ENCODE measurements at regions not wholly inside any gene's neighbourhood (a gene's known extent, or its start where the extent isn't known, plus 50 kb on each side); places are given as distances from the start of the nearest gene placed in this dataset.

DNA sequence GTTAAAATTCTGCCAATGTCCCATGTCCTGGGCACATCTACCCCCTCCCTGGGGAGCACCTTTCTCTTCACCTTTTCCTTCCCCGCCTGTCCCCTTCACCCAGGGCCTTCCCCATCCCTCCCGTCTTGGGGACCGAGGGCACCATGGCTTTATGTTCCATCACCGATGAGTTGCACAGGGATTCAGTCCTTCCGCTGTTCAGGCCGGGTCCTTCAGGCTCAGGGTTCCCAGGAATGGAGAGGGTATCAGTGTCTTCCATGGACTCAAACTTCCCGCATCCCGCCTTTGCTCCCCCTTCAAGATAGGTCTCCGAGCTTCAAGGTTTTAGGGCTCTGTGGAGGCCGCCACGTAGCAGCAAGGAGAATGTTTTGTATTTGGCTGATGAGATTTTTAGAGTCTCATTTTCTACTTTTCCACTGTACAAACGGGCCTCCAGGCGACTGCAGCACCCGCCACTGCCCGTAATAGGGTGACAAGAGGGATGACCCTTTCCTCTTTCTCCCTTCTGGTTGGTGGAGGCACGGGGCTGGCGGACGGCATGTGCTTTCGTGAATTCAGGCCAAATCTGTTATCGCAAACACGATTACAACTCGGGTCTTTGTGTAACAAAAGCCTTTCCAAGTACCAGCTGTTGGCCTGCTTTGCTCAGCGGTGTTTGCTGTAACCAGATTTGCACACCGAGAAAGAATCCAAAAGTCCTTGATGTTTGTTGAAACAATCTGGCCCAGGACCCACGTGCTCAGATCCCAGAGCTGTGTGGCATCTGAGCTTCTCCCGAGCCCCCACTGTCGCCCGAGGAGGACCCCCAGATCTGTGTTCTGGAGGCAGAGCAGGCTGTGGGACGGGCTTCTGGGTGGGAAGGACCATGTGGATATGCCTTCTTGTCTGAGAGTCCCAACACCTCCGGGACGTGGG lies 236.3 kb downstream of the SEC14L1 start:
- H3K4me3 Mint-ChIP-seq (ENCODE audit: unreplicated experiment), result peak overlapping the region; percentile 96
- H3K27ac Mint-ChIP-seq (ENCODE audit: unreplicated experiment), result peak overlapping the region; percentile 90
- H3K4me1 Mint-ChIP-seq (ENCODE audit: unreplicated experiment), result peaks cover 78% of the 10 kb centered on the region
- no peaks in the 10 kb centered on the region for H3K36me3 Mint-ChIP-seq (ENCODE audit: unreplicated experiment)
- H3K27me3 Mint-ChIP-seq (ENCODE audit: unreplicated experiment), result no peaks in the 10 kb centered on the region
- DNase-seq (ENCODE audit: extremely low spot score, unreplicated experiment), result no peak
- H3K9me3 Mint-ChIP-seq (ENCODE audit: unreplicated experiment), result no peaks in the 10 kb centered on the region
- TF ChIP-seq, protein P1, sequence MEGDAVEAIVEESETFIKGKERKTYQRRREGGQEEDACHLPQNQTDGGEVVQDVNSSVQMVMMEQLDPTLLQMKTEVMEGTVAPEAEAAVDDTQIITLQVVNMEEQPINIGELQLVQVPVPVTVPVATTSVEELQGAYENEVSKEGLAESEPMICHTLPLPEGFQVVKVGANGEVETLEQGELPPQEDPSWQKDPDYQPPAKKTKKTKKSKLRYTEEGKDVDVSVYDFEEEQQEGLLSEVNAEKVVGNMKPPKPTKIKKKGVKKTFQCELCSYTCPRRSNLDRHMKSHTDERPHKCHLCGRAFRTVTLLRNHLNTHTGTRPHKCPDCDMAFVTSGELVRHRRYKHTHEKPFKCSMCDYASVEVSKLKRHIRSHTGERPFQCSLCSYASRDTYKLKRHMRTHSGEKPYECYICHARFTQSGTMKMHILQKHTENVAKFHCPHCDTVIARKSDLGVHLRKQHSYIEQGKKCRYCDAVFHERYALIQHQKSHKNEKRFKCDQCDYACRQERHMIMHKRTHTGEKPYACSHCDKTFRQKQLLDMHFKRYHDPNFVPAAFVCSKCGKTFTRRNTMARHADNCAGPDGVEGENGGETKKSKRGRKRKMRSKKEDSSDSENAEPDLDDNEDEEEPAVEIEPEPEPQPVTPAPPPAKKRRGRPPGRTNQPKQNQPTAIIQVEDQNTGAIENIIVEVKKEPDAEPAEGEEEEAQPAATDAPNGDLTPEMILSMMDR (IDR thresholded peaks at IDR 0.05), result no peak

DNA sequence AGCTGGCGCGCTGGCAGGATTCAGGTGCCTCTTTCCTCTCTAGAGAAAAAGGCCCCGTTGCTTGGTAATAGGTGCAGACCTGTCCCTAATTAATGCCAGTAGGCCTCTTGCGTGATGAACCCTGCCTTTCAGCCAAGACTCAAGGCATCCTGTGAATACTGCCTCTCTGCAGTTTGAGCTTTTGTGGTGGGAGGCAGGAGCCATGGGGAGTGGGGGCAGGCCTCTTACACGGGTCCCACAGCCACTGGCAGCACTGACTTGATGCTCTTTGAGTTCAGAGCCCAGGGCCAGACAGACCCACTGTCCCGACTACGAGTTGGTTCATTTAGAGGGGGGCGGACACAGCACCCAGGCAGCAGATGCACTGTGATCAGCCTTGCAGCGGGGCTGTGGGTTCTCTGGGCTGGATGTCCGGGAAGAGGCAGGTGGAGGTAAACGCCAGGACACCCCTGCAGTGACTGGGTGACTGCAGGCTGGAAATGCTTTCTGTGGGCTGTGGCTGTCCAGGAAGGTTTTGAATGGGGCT lies 237.0 kb downstream of the SEC14L1 start:
- Mint-ChIP-seq H3K4me3 (ENCODE audit: unreplicated experiment) (no peak overlapping the region), H3K9me3 (ENCODE audit: unreplicated experiment) (no peaks in the 10 kb centered on the region), H3K27ac (ENCODE audit: unreplicated experiment) (peak overlapping the region; percentile 31), H3K27me3 (ENCODE audit: unreplicated experiment) (no peaks in the 10 kb centered on the region), H3K36me3 (ENCODE audit: unreplicated experiment) (no peaks in the 10 kb centered on the region), H3K4me1 (ENCODE audit: unreplicated experiment) (peaks cover 79% of the 10 kb centered on the region)
- TF ChIP-seq, protein P1 (IDR thresholded peaks at IDR 0.05), result no peak
- no peak for DNase-seq (ENCODE audit: extremely low spot score, unreplicated experiment)

DNA sequence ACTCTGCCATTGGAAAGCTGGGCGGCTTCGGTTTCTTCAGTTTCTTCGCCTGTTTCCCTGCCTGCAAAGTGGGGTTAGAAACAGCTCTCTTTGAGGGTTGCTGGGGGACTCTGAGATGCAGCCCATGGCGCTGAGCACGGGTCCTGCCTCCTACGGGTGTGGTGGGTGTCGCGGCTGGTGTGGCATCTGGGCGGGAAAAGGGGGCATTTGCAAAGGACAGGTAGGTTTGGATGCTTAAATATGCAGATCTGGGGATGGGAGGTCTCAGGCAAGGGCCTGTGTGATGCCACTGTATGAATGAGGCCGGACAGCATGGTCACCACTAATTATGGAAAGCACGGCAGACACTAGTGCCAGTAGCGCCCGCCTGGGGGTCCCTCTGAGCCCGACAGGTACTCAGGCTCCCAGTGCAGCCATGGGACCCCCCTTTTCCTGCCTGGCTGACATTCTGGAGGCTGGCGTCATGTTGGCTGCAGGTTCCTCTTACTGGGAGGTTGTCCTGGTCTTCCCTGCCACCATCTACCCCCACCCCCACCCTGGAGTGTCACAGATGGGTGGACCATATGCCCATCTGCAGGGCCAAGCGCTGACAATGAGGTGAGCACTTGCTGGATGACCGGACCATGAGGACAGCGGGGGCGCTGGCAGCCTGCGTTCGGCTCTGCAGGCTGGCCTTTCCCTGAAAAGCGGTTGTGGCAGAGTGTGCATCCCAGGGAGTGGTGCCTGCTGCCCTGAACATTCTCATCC lies 237.7 kb downstream of the SEC14L1 start:
- Mint-ChIP-seq H3K27me3 (ENCODE audit: unreplicated experiment) (no peaks in the 10 kb centered on the region), H3K9me3 (ENCODE audit: unreplicated experiment) (no peaks in the 10 kb centered on the region), H3K4me1 (ENCODE audit: unreplicated experiment) (peaks cover 86% of the 10 kb centered on the region), H3K36me3 (ENCODE audit: unreplicated experiment) (no peaks in the 10 kb centered on the region), H3K4me3 (ENCODE audit: unreplicated experiment) (no peak overlapping the region), H3K27ac (ENCODE audit: unreplicated experiment) (peak overlapping the region; percentile 31)
- TF ChIP-seq, protein P1 (IDR thresholded peaks at IDR 0.05), result no peak
- DNase-seq (ENCODE audit: extremely low spot score, unreplicated experiment), result no peak

DNA sequence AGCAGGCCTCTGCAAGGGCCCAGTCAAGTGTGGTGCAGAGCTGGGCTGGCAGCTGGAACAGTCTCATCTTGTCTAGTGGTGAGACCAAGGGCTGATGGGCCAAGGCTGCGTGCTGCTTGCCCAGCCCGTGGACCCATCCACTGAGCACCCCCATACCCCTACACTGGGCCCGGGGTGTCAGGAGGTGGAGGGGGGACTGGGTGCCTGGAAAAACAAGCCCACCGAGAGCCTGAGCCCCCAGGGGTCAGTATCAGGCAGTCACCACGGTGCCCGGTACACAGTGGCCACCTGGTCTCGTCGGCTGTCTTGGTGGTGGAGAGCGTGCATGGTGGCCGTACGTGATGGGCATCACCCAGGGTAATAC lies 238.3 kb downstream of the SEC14L1 start:
- H3K36me3 Mint-ChIP-seq (ENCODE audit: unreplicated experiment), result no peaks in the 10 kb centered on the region
- no peak overlapping the region for H3K27ac Mint-ChIP-seq (ENCODE audit: unreplicated experiment)
- H3K4me3 Mint-ChIP-seq (ENCODE audit: unreplicated experiment), result no peak overlapping the region

More for the DNA sequence above, 238.3 kb downstream of the SEC14L1 start:
- no peaks in the 10 kb centered on the region for H3K27me3 Mint-ChIP-seq (ENCODE audit: unreplicated experiment)
- peaks cover 92% of the 10 kb centered on the region for H3K4me1 Mint-ChIP-seq (ENCODE audit: unreplicated experiment)
- no peak for DNase-seq (ENCODE audit: extremely low spot score, unreplicated experiment)
- TF ChIP-seq, protein P1 (IDR thresholded peaks at IDR 0.05), result no peak
- H3K9me3 Mint-ChIP-seq (ENCODE audit: unreplicated experiment), result no peaks in the 10 kb centered on the region

All from osteocyte (in vitro differentiated cells).